Endothelial cell of umbilical vein (primary cell): ENCODE measurements at regions not wholly inside any gene's neighbourhood (a gene's known extent, or its start where the extent isn't known, plus 50 kb on each side); places are given as distances from the start of the nearest gene placed in this dataset.

ENCODE experiments used
- EZH2 ChIP-seq: IDR thresholded peaks from 2 replicates; pipeline ENCODE4 v1.6.1; 2012; ENCODE audit warnings: borderline replicate concordance, low read depth, mild to moderate bottlenecking, moderate library complexity, low read length, inconsistent platforms; ENCODE audit not compliant: severe bottlenecking
- MYC ChIP-seq: IDR thresholded peaks from one replicate; pipeline ENCODE4 v1.6.1; 2011; ENCODE audit warnings: mild to moderate bottlenecking, low read depth, low read length
- POLR2A ChIP-seq: IDR thresholded peaks from 2 replicates; pipeline ENCODE4 v1.6.1; 2012; ENCODE audit warnings: low read depth, mild to moderate bottlenecking, control low read depth, low read length
- TF ChIP-seq, protein P1 (sequence below), 2 donors: IDR thresholded peaks; 1 replicate in 1 of 2; 2 replicates in 1 of 2; pipeline ENCODE4 v1.5.1; 2011; ENCODE audit warnings: low read length in 2 of 2, mild to moderate bottlenecking in 2 of 2, moderate library complexity in 2 of 2, control low read depth in 1 of 2, inconsistent platforms in 1 of 2, low read depth in 1 of 2; ENCODE audit not compliant: insufficient read depth in 1 of 2; ENCODE audit errors: extremely low read depth in 1 of 2

DNA sequence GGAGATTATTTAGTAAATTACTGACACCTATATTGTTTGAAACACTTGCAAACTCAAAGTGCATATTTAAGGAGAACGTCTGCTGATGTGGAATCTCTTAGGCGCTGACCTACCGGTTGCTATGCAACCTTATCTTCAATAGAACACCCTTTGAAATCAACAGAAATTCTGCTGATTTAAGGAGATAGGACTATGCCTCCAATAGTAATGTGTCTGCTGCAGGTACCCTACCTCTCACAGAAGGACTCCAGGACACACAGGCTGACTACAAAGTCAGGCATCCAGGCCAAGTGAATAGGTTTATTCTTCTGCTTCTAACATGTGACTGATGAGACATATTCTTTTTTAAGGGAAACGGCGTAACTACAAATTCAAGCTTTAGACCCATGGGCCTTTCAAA is 311.7 kb downstream of the CBLN4 start:
- TF ChIP-seq MYC (no peak), POLR2A (no peak), EZH2 (no peak)
- TF ChIP-seq, protein P1, sequence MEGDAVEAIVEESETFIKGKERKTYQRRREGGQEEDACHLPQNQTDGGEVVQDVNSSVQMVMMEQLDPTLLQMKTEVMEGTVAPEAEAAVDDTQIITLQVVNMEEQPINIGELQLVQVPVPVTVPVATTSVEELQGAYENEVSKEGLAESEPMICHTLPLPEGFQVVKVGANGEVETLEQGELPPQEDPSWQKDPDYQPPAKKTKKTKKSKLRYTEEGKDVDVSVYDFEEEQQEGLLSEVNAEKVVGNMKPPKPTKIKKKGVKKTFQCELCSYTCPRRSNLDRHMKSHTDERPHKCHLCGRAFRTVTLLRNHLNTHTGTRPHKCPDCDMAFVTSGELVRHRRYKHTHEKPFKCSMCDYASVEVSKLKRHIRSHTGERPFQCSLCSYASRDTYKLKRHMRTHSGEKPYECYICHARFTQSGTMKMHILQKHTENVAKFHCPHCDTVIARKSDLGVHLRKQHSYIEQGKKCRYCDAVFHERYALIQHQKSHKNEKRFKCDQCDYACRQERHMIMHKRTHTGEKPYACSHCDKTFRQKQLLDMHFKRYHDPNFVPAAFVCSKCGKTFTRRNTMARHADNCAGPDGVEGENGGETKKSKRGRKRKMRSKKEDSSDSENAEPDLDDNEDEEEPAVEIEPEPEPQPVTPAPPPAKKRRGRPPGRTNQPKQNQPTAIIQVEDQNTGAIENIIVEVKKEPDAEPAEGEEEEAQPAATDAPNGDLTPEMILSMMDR (IDR thresholded peaks at IDR 0.05; ENCODE audit: extremely low read depth in 1 of 2, insufficient read depth in 1 of 2, low read depth in 1 of 2, low read length in 2 of 2), result no peak
